ENCODE measurements at regions not wholly inside any gene's neighbourhood (a gene's known extent, or its start where the extent isn't known, plus 50 kb on each side); places are given as distances from the start of the nearest gene placed in this dataset.

DNA sequence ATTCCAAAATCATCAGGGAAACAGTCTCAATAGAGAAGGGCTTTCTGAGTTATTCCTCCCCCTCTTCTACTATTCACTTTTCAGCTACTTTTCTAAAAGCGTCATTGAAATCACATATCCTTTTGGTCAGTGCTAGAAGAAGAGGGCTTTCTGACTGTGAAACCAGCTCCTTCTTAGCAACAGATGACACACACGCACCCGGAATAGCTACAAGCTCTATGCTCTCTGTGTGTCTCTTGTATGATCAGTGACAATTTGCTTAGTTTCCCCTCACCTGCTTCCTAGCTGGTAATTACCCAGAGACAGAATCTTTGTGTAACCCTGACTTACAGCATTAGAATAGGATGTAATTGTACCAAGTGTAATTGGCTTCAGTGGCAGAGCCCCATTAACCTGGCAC, 268.1 kb upstream of the SLITRK2 start (continued):
- TF ChIP-seq RERE (CRISPR knock-in tag; IDR thresholded peaks at IDR 0.05; ENCODE audit: low read depth) (no peak), AKAP8 (CRISPR knock-in tag; IDR thresholded peaks at IDR 0.05) (no peak), ZIK1 (CRISPR knock-in tag; IDR thresholded peaks at IDR 0.05; ENCODE audit: borderline replicate concordance, low read depth) (no peak)
- TF ChIP-seq, protein P1, sequence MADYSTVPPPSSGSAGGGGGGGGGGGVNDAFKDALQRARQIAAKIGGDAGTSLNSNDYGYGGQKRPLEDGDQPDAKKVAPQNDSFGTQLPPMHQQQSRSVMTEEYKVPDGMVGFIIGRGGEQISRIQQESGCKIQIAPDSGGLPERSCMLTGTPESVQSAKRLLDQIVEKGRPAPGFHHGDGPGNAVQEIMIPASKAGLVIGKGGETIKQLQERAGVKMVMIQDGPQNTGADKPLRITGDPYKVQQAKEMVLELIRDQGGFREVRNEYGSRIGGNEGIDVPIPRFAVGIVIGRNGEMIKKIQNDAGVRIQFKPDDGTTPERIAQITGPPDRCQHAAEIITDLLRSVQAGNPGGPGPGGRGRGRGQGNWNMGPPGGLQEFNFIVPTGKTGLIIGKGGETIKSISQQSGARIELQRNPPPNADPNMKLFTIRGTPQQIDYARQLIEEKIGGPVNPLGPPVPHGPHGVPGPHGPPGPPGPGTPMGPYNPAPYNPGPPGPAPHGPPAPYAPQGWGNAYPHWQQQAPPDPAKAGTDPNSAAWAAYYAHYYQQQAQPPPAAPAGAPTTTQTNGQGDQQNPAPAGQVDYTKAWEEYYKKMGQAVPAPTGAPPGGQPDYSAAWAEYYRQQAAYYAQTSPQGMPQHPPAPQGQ (CRISPR knock-in tag; IDR thresholded peaks at IDR 0.05; ENCODE audit: borderline replicate concordance): no peak

GRCh38 chrX:145552643-145553042, 265.0 kb upstream of the SLITRK2 start:
- Histone ChIP-seq H2AFZ (ENCODE audit: low read length) (no peak overlapping the region), H4K20me1 (ENCODE audit: insufficient read depth, low read length) (no peaks in the 10 kb centered on the region), H3K79me2 (ENCODE audit: insufficient read depth, low read length) (no peaks in the 10 kb centered on the region), H3K4me3 (replicated peaks in 1 of 3; ENCODE audit: insufficient read depth in 1 of 3, low read depth in 2 of 3, low read length in 3 of 3) (no peak overlapping the region), H3K27ac (ENCODE audit: extremely low read length, insufficient read depth, low read length) (no peak overlapping the region), H3K36me3 (replicated peaks in 1 of 2; ENCODE audit: control insufficient read depth in 1 of 2, insufficient read depth in 2 of 2, low read length in 2 of 2) (no peaks in the 10 kb centered on the region), H3K4me1 (ENCODE audit: insufficient read depth, low read length) (no peaks in the 10 kb centered on the region), H3K4me2 (ENCODE audit: low read depth, low read length) (no peak overlapping the region), H3K9ac (ENCODE audit: insufficient read depth, low read depth, low read length) (no peak overlapping the region), H3K27me3 (ENCODE audit: control insufficient read depth in 1 of 2, insufficient read depth in 2 of 2, low read length in 2 of 2) (no peaks in the 10 kb centered on the region), H3K9me3 (ENCODE audit: low read length) (peaks cover 59% of the 10 kb centered on the region)
- no peak for TF ChIP-seq ZNF468 (CRISPR knock-in tag; IDR thresholded peaks at IDR 0.05)
- TF ChIP-seq ZNF841 (CRISPR knock-in tag; IDR thresholded peaks at IDR 0.05; ENCODE audit: borderline replicate concordance): no peak
- no peak for TF ChIP-seq ZBTB37 (CRISPR knock-in tag; IDR thresholded peaks at IDR 0.05)
- no peak for TF ChIP-seq KLF16 (CRISPR knock-in tag; IDR thresholded peaks at IDR 0.05)
- no peak for TF ChIP-seq ZBTB14 (CRISPR knock-in tag; IDR thresholded peaks at IDR 0.05)
- in situ Hi-C loops (cut with HindIII; ENCODE audit: extremely low pct_ligation_motif_present, low pct_unique_long_range_greater_than_20kb) (no loop called here), intact Hi-C loops (cut with micrococcal nuclease; ENCODE audit: unreplicated experiment) (no loop called here)
- DNase-seq (ENCODE audit: low spot score): no peak
- POLR2A ChIA-PET: no interaction called here
- WGBS (ENCODE audit: low lambda C conversion rate): 0% methylated on average over 1 of the region's 1 CpG
- no TSS peak for BruUV-seq (replicated peaks)
- FAIRE-seq: no peak
- no peak for ATAC-seq
- CTCF ChIA-PET (ENCODE audit: low intra/inter-chr PET ratio, low total read pairs): no interaction called here

Data from HepG2 (cell line).